Transverse colon (tissue), 4 donors: ENCODE measurements at regions not wholly inside any gene's neighbourhood (a gene's known extent, or its start where the extent isn't known, plus 50 kb on each side); places are given as distances from the start of the nearest gene placed in this dataset.

Experiments used
- DNase-seq: peaks from one replicate; pipeline ENCODE4 v3.0.0-alpha.2; 2019
- H3K27ac ChIP-seq, 4 donors: fragments of 200-600 bp; sonication (generic); 2 replicates each; pipeline ENCODE4 v1.5.1; 2016 to 2018; ENCODE audit warnings: inconsistent platforms in 4 of 4
- H3K27me3 ChIP-seq: fragments of 200-600 bp; sonication (generic); 2 replicates; pipeline ENCODE4 v1.5.1; 2017; ENCODE audit warnings: inconsistent platforms
- H3K36me3 ChIP-seq, 4 donors: fragments of 200-600 bp; sonication (generic); 2 replicates each; pipeline ENCODE4 v1.5.1; 2017 to 2019; ENCODE audit warnings: inconsistent platforms in 4 of 4
- H3K4me1 ChIP-seq, 4 donors: fragments of 200-600 bp; sonication (generic); 2 replicates each; pipeline ENCODE4 v1.5.1; 2017 to 2020; ENCODE audit warnings: inconsistent platforms in 4 of 4
- H3K4me3 ChIP-seq, 4 donors: fragments of 200-600 bp; sonication (generic); 1 replicate in 1 of 4; 2 replicates in 3 of 4; pipeline versions ENCODE4 v1.5.1 to v1.6.1; 2017 to 2019; ENCODE audit warnings: inconsistent platforms in 4 of 4
- H3K9me3 ChIP-seq, 2 donors: fragments of 200-600 bp; sonication (generic); 2 replicates each; pipeline ENCODE4 v1.5.1; 2017 to 2019; ENCODE audit warnings: inconsistent platforms in 2 of 2
- CTCF ChIP-seq, 5 experiments: fragments of 200-600 bp in 3 of 5; fragments of 450-650 bp in 2 of 5; sonication (generic) in 3 of 5; IDR thresholded peaks; 1 replicate in 2 of 5; 2 replicates in 3 of 5; pipeline ENCODE4 v1.5.1; 2016 to 2017; ENCODE audit warnings: antibody characterized with exemption in 5 of 5, inconsistent platforms in 3 of 5, mild to moderate bottlenecking in 2 of 5, moderate library complexity in 1 of 5
- EP300 ChIP-seq: sonication (generic); formaldehyde crosslinking; IDR thresholded peaks from one replicate; pipeline ENCODE4 v1.6.1; 2017; ENCODE audit warnings: antibody characterized with exemption, low read depth
- POLR2A ChIP-seq: fragments of 450-650 bp; IDR thresholded peaks from one replicate; pipeline ENCODE4 v1.6.1; 2016; ENCODE audit warnings: antibody characterized with exemption, mild to moderate bottlenecking, moderate library complexity
- POLR2AphosphoS5 ChIP-seq, 3 donors: sonication (generic); formaldehyde crosslinking; IDR thresholded peaks; one replicate each; pipeline ENCODE4 v1.6.1; 2016; ENCODE audit warnings: antibody characterized with exemption in 3 of 3
- WGBS, 2 donors: methylation state at CpG; one replicate each; pipeline ENCODE4 v1.1.5; 2018; ENCODE audit warnings: low coverage in 1 of 2; 5-methylcytosine and 5-hydroxymethylcytosine counted together
- in situ Hi-C, 4 donors: fragments of 200-750 bp; cut with MboI; loops; one replicate each; pipeline versions ENCODE4 v1.15.0 to v1.15.1; 2017; ENCODE audit warnings: low sequenced_read_pairs in 3 of 4, low pct_ligation_motif_present in 1 of 4, low pct_unique_long_range_greater_than_20kb in 1 of 4
- intact Hi-C: fragments of 100-400 bp; cut with DNase I; formaldehyde crosslinking; loops from one replicate; pipeline ENCODE4 v1.15.1; 2023; ENCODE audit warnings: low total_unique reads

GRCh38 chr1:223000632-223001031 is 142.4 kb downstream of the TLR5 start:
- H3K4me1 ChIP-seq: peaks cover 0 to 18% (median 4%) of the 10 kb centered on the region in 4 donors
- in situ Hi-C loops (no loop called here), intact Hi-C loops (no loop called here)
- peaks cover 0 to 5% (median 0%) of the 10 kb centered on the region in 4 donors for H3K36me3 ChIP-seq
- H3K9me3 ChIP-seq: no peaks in the 10 kb centered on the region
- TF ChIP-seq POLR2A (no peak), CTCF (IDR thresholded peaks at IDR 0.05) (no peak), EP300 (no peak), POLR2AphosphoS5 (IDR thresholded peaks at IDR 0.05) (no peak)
- DNase-seq: no peak
- H3K27me3 ChIP-seq: no peaks in the 10 kb centered on the region
- H3K27ac ChIP-seq: peak overlapping the region in 3 of 4 donors; percentile 32 to 53 (median 53)
- H3K4me3 ChIP-seq: no peak overlapping the region

GRCh38 chr1:223001653-223002634 is 141.1 kb downstream of the TLR5 start:
- Histone ChIP-seq H3K36me3 (peaks cover 0 to 5% (median 0%) of the 10 kb centered on the region in 4 donors), H3K27me3 (no peaks in the 10 kb centered on the region), H3K9me3 (no peaks in the 10 kb centered on the region), H3K27ac (peak overlapping the region in 2 of 4 donors; percentile 18 to 53), H3K4me3 (no peak overlapping the region), H3K4me1 (peaks cover 0 to 18% (median 4%) of the 10 kb centered on the region in 4 donors)
- intact Hi-C loops (no loop called here), in situ Hi-C loops (no loop called here)
- TF ChIP-seq POLR2AphosphoS5 (IDR thresholded peaks at IDR 0.05): no peak
- no peak for TF ChIP-seq POLR2A
- TF ChIP-seq EP300: no peak
- peak in 1 of 5 experiments; percentile 15 for TF ChIP-seq CTCF (IDR thresholded peaks at IDR 0.05)
- no peak for DNase-seq
- whole genome bisulfite sequencing, 2 donors: 81 to 90% methylated on average over 3 to 9 of the region's 9 CpGs

GRCh38 chr1:223003549-223003948 is 139.5 kb downstream of the TLR5 start:
- DNase-seq: no peak
- Histone ChIP-seq H3K4me3 (no peak overlapping the region), H3K4me1 (peaks cover 0 to 18% (median 4%) of the 10 kb centered on the region in 4 donors), H3K9me3 (no peaks in the 10 kb centered on the region), H3K27ac (no peak overlapping the region), H3K36me3 (peaks cover 0 to 5% (median 0%) of the 10 kb centered on the region in 4 donors), H3K27me3 (no peaks in the 10 kb centered on the region)
- in situ Hi-C loops (no loop called here), intact Hi-C loops (no loop called here)
- no peak for TF ChIP-seq EP300
- no peak for TF ChIP-seq POLR2AphosphoS5 (IDR thresholded peaks at IDR 0.05)
- TF ChIP-seq CTCF (IDR thresholded peaks at IDR 0.05): no peak
- TF ChIP-seq POLR2A: no peak
- WGBS, 2 donors: 94% methylated on average over 9 of the region's 9 CpGs; no CpG with 5 or more reads in 1 of the 2 donors

GRCh38 chr1:223006371-223006770 is 136.7 kb downstream of the TLR5 start:
- H3K27ac ChIP-seq: peak overlapping the region in 2 of 4 donors; percentile 41
- intact Hi-C loops: no loop called here
- no peak overlapping the region for H3K4me3 ChIP-seq
- TF ChIP-seq POLR2A: no peak
- no peak for TF ChIP-seq EP300
- no peak for TF ChIP-seq POLR2AphosphoS5 (IDR thresholded peaks at IDR 0.05)
- TF ChIP-seq CTCF (IDR thresholded peaks at IDR 0.05): no peak
- WGBS, 2 donors: 93 to 97% methylated on average over 5 of the region's 5 CpGs
- in situ Hi-C loops: no loop called here
- no peaks in the 10 kb centered on the region for H3K27me3 ChIP-seq
- peaks cover 0 to 5% (median 0%) of the 10 kb centered on the region in 4 donors for H3K36me3 ChIP-seq
- H3K9me3 ChIP-seq: no peaks in the 10 kb centered on the region
- no peak for DNase-seq
- H3K4me1 ChIP-seq: peaks cover 0 to 20% (median 1%) of the 10 kb centered on the region in 4 donors
